HEK293T (cell line): ENCODE measurements at regions not wholly inside any gene's neighbourhood (a gene's known extent, or its start where the extent isn't known, plus 50 kb on each side); places are given as distances from the start of the nearest gene placed in this dataset.

Experiments used
- CTCF ChIA-PET: fragments of 350-600 bp; formaldehyde crosslinking; extraction: SDS; loops from one replicate; lab custom pipeline; 2021; ENCODE audit warnings: antibody characterized with exemption, inconsistent platforms; lab: Yijun Ruan, JAX
- POLR2A ChIA-PET: fragments of 350-600 bp; formaldehyde crosslinking; extraction: SDS; loops from one replicate; lab custom pipeline; 2020; ENCODE audit warnings: antibody characterized with exemption, inconsistent platforms; lab: Yijun Ruan, JAX
- DNase-seq: peaks from one replicate; pipeline ENCODE4 v3.0.0; 2012; ENCODE audit warnings: mixed read lengths; ENCODE audit errors: extremely low spot score
- ARNT ChIP-seq: fragments of 450-650 bp; IDR thresholded peaks from 2 replicates; pipeline ENCODE4 v1.6.1; 2017; ENCODE audit warnings: mild to moderate bottlenecking
- BHLHE40 ChIP-seq: fragments of 450-650 bp; IDR thresholded peaks from 2 replicates; pipeline ENCODE4 v1.6.1; 2016; ENCODE audit warnings: mild to moderate bottlenecking, moderate library complexity, borderline replicate concordance
- CTBP1 ChIP-seq: fragments of 450-650 bp; IDR thresholded peaks from 2 replicates; pipeline ENCODE4 v1.6.1; 2016; ENCODE audit warnings: borderline replicate concordance
- ELF4 ChIP-seq: fragments of 450-650 bp; IDR thresholded peaks from 2 replicates; pipeline ENCODE4 v1.6.1; 2017; ENCODE audit warnings: antibody characterized with exemption
- FOXA1 ChIP-seq: fragments of 450-650 bp; IDR thresholded peaks from 2 replicates; pipeline ENCODE4 v1.6.1; 2016; ENCODE audit warnings: mild to moderate bottlenecking
- FOXK2 ChIP-seq: fragments of 450-650 bp; IDR thresholded peaks from 2 replicates; pipeline ENCODE4 v1.6.1; 2016; ENCODE audit warnings: mild to moderate bottlenecking
- FOXM1 ChIP-seq: fragments of 450-650 bp; IDR thresholded peaks from 2 replicates; pipeline ENCODE4 v1.6.1; 2017; ENCODE audit warnings: mild to moderate bottlenecking, borderline replicate concordance
- HDGF ChIP-seq: fragments of 450-650 bp; IDR thresholded peaks from 2 replicates; pipeline ENCODE4 v1.6.1; 2017; ENCODE audit warnings: antibody characterized with exemption, borderline replicate concordance
- L3MBTL2 ChIP-seq: fragments of 450-650 bp; conservative IDR thresholded peaks from 2 replicates; pipeline ENCODE4 v1.6.1; 2016; ENCODE audit warnings: mild to moderate bottlenecking
- LEF1 ChIP-seq: fragments of 450-650 bp; IDR thresholded peaks from 2 replicates; pipeline ENCODE4 v1.6.1; 2017; ENCODE audit warnings: mild to moderate bottlenecking, borderline replicate concordance
- NFRKB ChIP-seq: fragments of 450-650 bp; IDR thresholded peaks from 2 replicates; pipeline ENCODE4 v1.6.1; 2016; ENCODE audit warnings: mild to moderate bottlenecking, moderate library complexity
- SP1 ChIP-seq: fragments of 450-650 bp; IDR thresholded peaks from 2 replicates; pipeline ENCODE4 v1.6.1; 2017
- SUZ12 ChIP-seq: fragments of 450-650 bp; IDR thresholded peaks from 2 replicates; pipeline ENCODE4 v1.6.1; 2016; ENCODE audit warnings: mild to moderate bottlenecking
- TARDBP ChIP-seq: fragments of 450-650 bp; IDR thresholded peaks from 2 replicates; pipeline ENCODE4 v1.6.1; 2016
- ZNF384 ChIP-seq: fragments of 450-650 bp; IDR thresholded peaks from 2 replicates; pipeline ENCODE4 v1.6.1; 2016
- TF ChIP-seq, protein P1 (sequence below): fragments of 450-650 bp; IDR thresholded peaks from 2 replicates; pipeline ENCODE4 v1.6.1; 2016

GRCh38 chr3:74301056-74301455 is 313.4 kb downstream of the CNTN3 start:
- no peak for DNase-seq
- CTCF ChIA-PET, result no interaction called here

GRCh38 chr3:74295479-74295878 is 319.0 kb downstream of the CNTN3 start:
- DNase-seq, result no peak
- ChIA-PET POLR2A (no interaction called here), CTCF (no interaction called here)
- no peak for TF ChIP-seq ELF4
- no peak for TF ChIP-seq SUZ12
- TF ChIP-seq LEF1, result no peak
- no peak for TF ChIP-seq FOXK2
- no peak for TF ChIP-seq NFRKB
- TF ChIP-seq CTBP1, result no peak
- TF ChIP-seq TARDBP, result no peak
- TF ChIP-seq BHLHE40, result no peak

More at GRCh38 chr3:74301056-74301455, 313.4 kb downstream of the CNTN3 start:
- POLR2A ChIA-PET, result no interaction called here
- no peak for TF ChIP-seq ELF4
- no peak for TF ChIP-seq HDGF
- no peak for TF ChIP-seq LEF1
- no peak for TF ChIP-seq ARNT
- no peak for TF ChIP-seq SUZ12
- TF ChIP-seq BHLHE40, result no peak

DNA sequence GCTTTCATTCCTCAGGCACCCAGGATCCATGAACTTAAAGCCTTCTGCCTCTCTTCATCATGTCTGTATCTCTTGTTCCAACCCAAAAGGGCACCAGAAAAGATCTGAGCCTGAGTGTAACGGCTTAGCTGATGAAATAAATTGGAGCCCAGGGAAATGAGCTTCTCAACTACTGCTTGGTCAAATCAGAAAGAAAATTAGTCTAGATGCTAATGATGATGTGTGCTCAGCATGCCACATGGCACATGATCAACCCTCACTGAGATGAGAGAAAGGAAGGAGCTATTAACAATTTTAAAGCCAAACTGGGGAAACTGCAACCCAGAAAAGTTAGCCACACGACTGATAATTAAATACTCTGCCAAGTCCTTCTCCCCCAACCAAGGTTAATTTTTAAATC is 325.7 kb downstream of the CNTN3 start:
- CTCF ChIA-PET, result no interaction called here
- no peak for TF ChIP-seq HDGF
- POLR2A ChIA-PET, result no interaction called here
- no peak for DNase-seq

- TF ChIP-seq L3MBTL2, result no peak
- no peak for TF ChIP-seq TARDBP
- no peak for TF ChIP-seq LEF1
- TF ChIP-seq, protein P1, sequence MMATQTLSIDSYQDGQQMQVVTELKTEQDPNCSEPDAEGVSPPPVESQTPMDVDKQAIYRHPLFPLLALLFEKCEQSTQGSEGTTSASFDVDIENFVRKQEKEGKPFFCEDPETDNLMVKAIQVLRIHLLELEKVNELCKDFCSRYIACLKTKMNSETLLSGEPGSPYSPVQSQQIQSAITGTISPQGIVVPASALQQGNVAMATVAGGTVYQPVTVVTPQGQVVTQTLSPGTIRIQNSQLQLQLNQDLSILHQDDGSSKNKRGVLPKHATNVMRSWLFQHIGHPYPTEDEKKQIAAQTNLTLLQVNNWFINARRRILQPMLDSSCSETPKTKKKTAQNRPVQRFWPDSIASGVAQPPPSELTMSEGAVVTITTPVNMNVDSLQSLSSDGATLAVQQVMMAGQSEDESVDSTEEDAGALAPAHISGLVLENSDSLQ, result no peak
- no peak for TF ChIP-seq NFRKB
- no peak for TF ChIP-seq SUZ12
- TF ChIP-seq FOXM1, result no peak
- no peak for TF ChIP-seq ARNT
- TF ChIP-seq HDGF, result no peak
- TF ChIP-seq CTBP1, result no peak
- TF ChIP-seq BHLHE40, result no peak
- no peak for TF ChIP-seq SP1
- ChIA-PET CTCF (no interaction called here), POLR2A (no interaction called here)
- DNase-seq, result no peak
Measured at GRCh38 chr3:74287557-74287956, 326.9 kb downstream of the CNTN3 start.

DNA sequence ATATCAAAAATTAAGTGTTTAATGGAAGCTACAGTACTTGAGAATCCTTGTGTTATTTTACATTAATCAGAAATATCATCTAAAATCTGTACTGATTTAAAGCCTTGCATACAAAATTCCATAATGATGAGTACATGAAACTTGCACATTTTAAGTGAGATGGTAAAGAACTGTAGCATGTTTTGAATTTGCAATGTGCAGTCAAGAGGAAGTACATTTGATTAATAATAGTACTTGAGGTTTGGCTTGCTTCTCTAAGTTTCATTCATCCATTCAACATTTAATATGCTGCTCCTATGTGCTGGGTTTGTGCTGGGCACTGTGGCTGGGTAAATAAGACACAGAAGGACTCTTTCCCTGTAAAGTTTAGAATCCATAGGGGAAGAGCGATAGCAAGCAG is 332.3 kb downstream of the CNTN3 start:
- POLR2A ChIA-PET, result no interaction called here
- DNase-seq, result no peak
- CTCF ChIA-PET, result no interaction called here
- no peak for TF ChIP-seq TARDBP
- no peak for TF ChIP-seq FOXA1
- TF ChIP-seq SP1, result no peak
- TF ChIP-seq ELF4, result no peak
- TF ChIP-seq ZNF384, result no peak
- TF ChIP-seq BHLHE40, result no peak
- no peak for TF ChIP-seq FOXM1
- no peak for TF ChIP-seq SUZ12
- TF ChIP-seq LEF1, result no peak
- no peak for TF ChIP-seq NFRKB
- TF ChIP-seq ARNT, result no peak

GRCh38 chr3:74281705-74282104 is 332.8 kb downstream of the CNTN3 start:
- DNase-seq, result no peak
- no peak for TF ChIP-seq HDGF
- no peak for TF ChIP-seq FOXM1
- no peak for TF ChIP-seq LEF1
- no peak for TF ChIP-seq FOXA1
- TF ChIP-seq CTBP1, result no peak
- no peak for TF ChIP-seq L3MBTL2
- TF ChIP-seq ELF4, result no peak
- no peak for TF ChIP-seq ZNF384
- no peak for TF ChIP-seq SP1
- no peak for TF ChIP-seq SUZ12
- TF ChIP-seq ARNT, result no peak
- no peak for TF ChIP-seq NFRKB
- TF ChIP-seq BHLHE40, result no peak
- TF ChIP-seq FOXK2, result no peak
- no peak for TF ChIP-seq TARDBP
- TF ChIP-seq, protein P1, result no peak
- CTCF ChIA-PET, result no interaction called here
- POLR2A ChIA-PET, result no interaction called here

- TF ChIP-seq HDGF, result no peak
- TF ChIP-seq CTBP1, result no peak
- no peak for TF ChIP-seq SUZ12
- TF ChIP-seq TARDBP, result no peak
- TF ChIP-seq FOXK2, result no peak
- TF ChIP-seq, protein P1, result no peak
- TF ChIP-seq NFRKB, result no peak
- POLR2A ChIA-PET, result no interaction called here
- CTCF ChIA-PET, result no interaction called here
- no peak for DNase-seq
Measured at GRCh38 chr3:74273555-74274402, 340.7 kb downstream of the CNTN3 start.
